ENCODE measurements at regions not wholly inside any gene's neighbourhood (a gene's known extent, or its start where the extent isn't known, plus 50 kb on each side); places are given as distances from the start of the nearest gene placed in this dataset.

- H3K27ac Mint-ChIP-seq: no peak overlapping the region
- no peak for DNase-seq
- ATAC-seq (ENCODE audit: low read depth in 2 of 2): no peak
- H3K36me3 Mint-ChIP-seq: no peaks in the 10 kb centered on the region
- peaks cover 26 to 44% (median 27%) of the 10 kb centered on the region in 3 donors for H3K27me3 Mint-ChIP-seq
- no peak overlapping the region for H3K4me3 Mint-ChIP-seq
- no peaks in the 10 kb centered on the region for H3K9me3 Mint-ChIP-seq
- H3K4me1 Mint-ChIP-seq: peaks cover 0 to 7% (median 3%) of the 10 kb centered on the region in 3 donors
Observed at GRCh38 chr3:128569756-128570155, 76.8 kb upstream of the GATA2 start.

GRCh38 chr3:128568602-128569490, 75.8 kb upstream of the GATA2 start:
- Mint-ChIP-seq H3K27me3 (peaks cover 24 to 35% (median 28%) of the 10 kb centered on the region in 3 donors), H3K4me1 (peaks cover 0 to 6% (median 3%) of the 10 kb centered on the region in 3 donors), H3K9me3 (no peaks in the 10 kb centered on the region), H3K4me3 (no peak overlapping the region), H3K36me3 (no peaks in the 10 kb centered on the region), H3K27ac (no peak overlapping the region)
- DNase-seq: no peak
- ATAC-seq (ENCODE audit: low read depth in 2 of 2): no peak

GRCh38 chr3:128567705-128568356, 74.8 kb upstream of the GATA2 start:
- Mint-ChIP-seq H3K4me3 (no peak overlapping the region), H3K36me3 (no peaks in the 10 kb centered on the region), H3K4me1 (peaks cover 0 to 3% (median 0%) of the 10 kb centered on the region in 3 donors), H3K27ac (no peak overlapping the region), H3K27me3 (peaks cover 14 to 27% (median 24%) of the 10 kb centered on the region in 3 donors), H3K9me3 (no peaks in the 10 kb centered on the region)
- DNase-seq: no peak
- no peak for ATAC-seq (ENCODE audit: low read depth in 2 of 2)

- no peak overlapping the region for H3K4me3 Mint-ChIP-seq
- H3K27ac Mint-ChIP-seq: no peak overlapping the region
- DNase-seq (no peak), ATAC-seq (ENCODE audit: low read depth in 2 of 2) (no peak)
- peaks cover 9 to 27% (median 18%) of the 10 kb centered on the region in 3 donors for H3K27me3 Mint-ChIP-seq
- no peaks in the 10 kb centered on the region for H3K36me3 Mint-ChIP-seq
- no peaks in the 10 kb centered on the region for H3K4me1 Mint-ChIP-seq
- H3K9me3 Mint-ChIP-seq: no peaks in the 10 kb centered on the region
Observed at GRCh38 chr3:128567141-128567540, 74.1 kb upstream of the GATA2 start.

GRCh38 chr3:128563439-128563838, 70.4 kb upstream of the GATA2 start:
- H3K36me3 Mint-ChIP-seq: peaks cover 0 to 7% of the 10 kb centered on the region in 2 donors
- no peaks in the 10 kb centered on the region for H3K9me3 Mint-ChIP-seq
- no peak overlapping the region for H3K4me3 Mint-ChIP-seq
- H3K27me3 Mint-ChIP-seq: peaks cover 11 to 28% (median 27%) of the 10 kb centered on the region in 3 donors
- H3K27ac Mint-ChIP-seq: no peak overlapping the region
- ATAC-seq (ENCODE audit: low read depth in 2 of 2) (no peak), DNase-seq (no peak)
- H3K4me1 Mint-ChIP-seq: no peaks in the 10 kb centered on the region

GRCh38 chr3:128561504-128561903, 68.5 kb upstream of the GATA2 start:
- Mint-ChIP-seq H3K27ac (no peak overlapping the region), H3K9me3 (peaks cover 0 to 6% (median 0%) of the 10 kb centered on the region in 7 donors), H3K4me3 (no peak overlapping the region), H3K27me3 (peaks cover 21 to 35% (median 34%) of the 10 kb centered on the region in 3 donors), H3K36me3 (peaks cover 0 to 7% of the 10 kb centered on the region in 2 donors), H3K4me1 (no peaks in the 10 kb centered on the region)
- no peak for DNase-seq
- ATAC-seq (ENCODE audit: low read depth in 2 of 2): no peak

GRCh38 chr3:128560768-128561167, 67.8 kb upstream of the GATA2 start:
- DNase-seq: no peak
- Mint-ChIP-seq H3K4me1 (no peaks in the 10 kb centered on the region), H3K4me3 (no peak overlapping the region), H3K36me3 (peaks cover 0 to 7% of the 10 kb centered on the region in 2 donors), H3K9me3 (peaks cover 0 to 6% (median 0%) of the 10 kb centered on the region in 7 donors), H3K27me3 (peaks cover 24 to 37% (median 35%) of the 10 kb centered on the region in 3 donors), H3K27ac (peak overlapping the region in 1 of 6 donors; percentile 49)
- no peak for ATAC-seq (ENCODE audit: low read depth in 2 of 2)

GRCh38 chr3:128559486-128560225, 66.7 kb upstream of the GATA2 start:
- peaks cover 0 to 6% (median 0%) of the 10 kb centered on the region in 7 donors for H3K9me3 Mint-ChIP-seq
- H3K36me3 Mint-ChIP-seq: peaks cover 0 to 7% of the 10 kb centered on the region in 2 donors
- ATAC-seq (ENCODE audit: low read depth in 2 of 2) (no peak), DNase-seq (no peak)
- H3K4me3 Mint-ChIP-seq: peak overlapping the region in 1 of 8 donors; percentile 0
- H3K4me1 Mint-ChIP-seq: peaks cover 0 to 4% (median 2%) of the 10 kb centered on the region in 3 donors
- H3K27ac Mint-ChIP-seq: peak overlapping the region in 1 of 6 donors; percentile 41
- H3K27me3 Mint-ChIP-seq: peaks cover 28 to 39% (median 33%) of the 10 kb centered on the region in 3 donors

GRCh38 chr3:128557531-128558280, 64.7 kb upstream of the GATA2 start:
- Mint-ChIP-seq H3K27me3 (peaks cover 43 to 58% (median 48%) of the 10 kb centered on the region in 3 donors), H3K4me3 (no peak overlapping the region), H3K36me3 (peaks cover 0 to 7% of the 10 kb centered on the region in 2 donors), H3K27ac (no peak overlapping the region), H3K9me3 (peaks cover 0 to 6% (median 0%) of the 10 kb centered on the region in 7 donors), H3K4me1 (peaks cover 0 to 6% (median 6%) of the 10 kb centered on the region in 3 donors)
- no peak for DNase-seq
- no peak for ATAC-seq (ENCODE audit: low read depth in 2 of 2)

DNA sequence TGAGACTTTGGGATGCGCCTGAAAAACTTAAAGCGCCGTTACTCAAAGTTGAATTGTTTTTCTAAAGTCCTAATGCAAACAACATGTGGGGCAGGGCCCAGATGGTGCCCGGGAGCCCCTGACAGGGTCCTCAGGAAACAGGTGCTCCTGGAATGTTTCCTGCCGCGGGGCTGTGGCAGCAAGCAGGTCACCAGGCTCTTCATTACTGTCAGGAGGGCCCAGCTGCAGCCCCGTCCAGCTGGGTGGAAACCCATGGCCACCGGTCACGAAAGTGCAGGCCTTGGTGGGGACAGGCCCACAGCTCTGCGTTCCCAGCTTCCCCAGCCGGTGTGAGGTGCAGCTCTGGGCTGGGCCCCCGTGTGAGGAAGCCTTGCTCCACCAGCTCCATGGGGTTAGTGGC, 63.9 kb upstream of the GATA2 start:
- Mint-ChIP-seq H3K27me3 (peaks cover 44 to 66% (median 54%) of the 10 kb centered on the region in 3 donors), H3K36me3 (peaks cover 0 to 7% of the 10 kb centered on the region in 2 donors), H3K9me3 (peaks cover 0 to 6% (median 0%) of the 10 kb centered on the region in 7 donors), H3K27ac (no peak overlapping the region), H3K4me3 (peak overlapping the region in 1 of 8 donors; percentile 1), H3K4me1 (peaks cover 0 to 6% (median 6%) of the 10 kb centered on the region in 3 donors)
- DNase-seq (no peak), ATAC-seq (ENCODE audit: low read depth in 2 of 2) (no peak)

DNA sequence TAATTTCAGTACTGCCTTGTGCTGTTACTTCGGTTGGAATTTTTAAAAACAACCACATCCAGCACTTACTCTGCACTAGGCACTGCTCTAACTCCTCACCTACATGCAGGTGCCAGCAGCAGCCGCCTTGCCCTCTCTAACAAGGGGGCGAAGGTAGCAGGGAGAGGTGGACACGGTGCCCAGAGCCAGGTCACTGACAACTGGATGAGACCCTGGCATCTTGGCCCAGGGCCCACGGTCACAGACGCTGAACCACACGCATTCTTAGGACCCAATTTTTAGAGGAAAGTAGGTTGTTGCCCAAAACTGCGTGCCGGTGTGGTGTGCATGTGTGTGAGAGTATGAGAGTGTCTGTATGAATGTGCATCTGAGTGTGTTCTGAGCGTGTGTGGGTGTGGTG, 63.4 kb upstream of the GATA2 start:
- peak overlapping the region in 1 of 6 donors; percentile 8 for H3K27ac Mint-ChIP-seq
- H3K9me3 Mint-ChIP-seq: peaks cover 0 to 6% (median 0%) of the 10 kb centered on the region in 7 donors
- peaks cover 0 to 6% (median 6%) of the 10 kb centered on the region in 3 donors for H3K4me1 Mint-ChIP-seq

GRCh38 chr3:128555841-128556240, 62.8 kb upstream of the GATA2 start:
- Mint-ChIP-seq H3K27me3 (peaks cover 40 to 71% (median 62%) of the 10 kb centered on the region in 3 donors), H3K36me3 (peaks cover 0 to 7% of the 10 kb centered on the region in 2 donors), H3K27ac (no peak overlapping the region), H3K4me3 (no peak overlapping the region), H3K4me1 (peaks cover 0 to 6% (median 6%) of the 10 kb centered on the region in 3 donors), H3K9me3 (peaks cover 0 to 6% (median 0%) of the 10 kb centered on the region in 7 donors)
- ATAC-seq (ENCODE audit: low read depth in 2 of 2) (no peak), DNase-seq (no peak)

More for the DNA sequence above, 63.4 kb upstream of the GATA2 start:
- no peak overlapping the region for H3K4me3 Mint-ChIP-seq
- peaks cover 44 to 71% (median 57%) of the 10 kb centered on the region in 3 donors for H3K27me3 Mint-ChIP-seq
- peaks cover 0 to 7% of the 10 kb centered on the region in 2 donors for H3K36me3 Mint-ChIP-seq
- DNase-seq (no peak), ATAC-seq (ENCODE audit: low read depth in 2 of 2) (no peak)

Measured in naive B cell (primary cell).